PC-3 (cell line): ENCODE measurements at regions not wholly inside any gene's neighbourhood (a gene's known extent, or its start where the extent isn't known, plus 50 kb on each side); places are given as distances from the start of the nearest gene placed in this dataset.
A peak's percentile ranks its signal among the peaks of the same experiment; 100 is the strongest.

Source experiments
- ATAC-seq: fragments of 200-7000 bp; cut with Tn5 transposase; 2 replicates; pipeline ENCODE4 v1.9.1; 2020; ENCODE audit warnings: mild to moderate bottlenecking, moderate library complexity
- BruUV-seq: library from RNA; stranded (reverse); fragments of 400-500 nt; replicated peaks from 2 replicates; lab custom pipeline; 2021; lab: Mats Ljungman, UMichigan
- CTCF ChIA-PET: fragments of 300-600 bp; sonication (Branson Sonifier 250); formaldehyde crosslinking; loops from one replicate; lab custom pipeline; 2022; ENCODE audit warnings: antibody characterized with exemption; lab: Charles Lee
- POLR2A ChIA-PET: fragments of 300-600 bp; sonication (Branson Sonifier 250); formaldehyde crosslinking; loops from one replicate; lab custom pipeline; 2022; ENCODE audit warnings: antibody characterized with exemption; ENCODE audit not compliant: unreplicated experiment; lab: Charles Lee
- DNase-seq: peaks from one replicate; pipeline ENCODE4 v3.0.0-alpha.2; 2015
- H2AFZ ChIP-seq: fragments of 300-600 bp; sonication (generic); 2 replicates; pipeline ENCODE4 v1.6.0; 2016; ENCODE audit warnings: antibody characterized with exemption, low read length
- H3F3A ChIP-seq: fragments of 300-600 bp; sonication (generic); one replicate; pipeline ENCODE4 v1.6.0; 2017; ENCODE audit warnings: antibody characterized with exemption, low read length, control low read depth, mild to moderate bottlenecking; ENCODE audit not compliant: unreplicated experiment
- H3K27ac ChIP-seq: fragments of 300-600 bp; sonication (generic); 2 replicates; pipeline ENCODE4 v1.5.1; 2016; ENCODE audit warnings: mild to moderate bottlenecking, low read length
- H3K27me3 ChIP-seq: fragments of 300-600 bp; sonication (generic); 2 replicates; pipeline ENCODE4 v1.6.1; 2016; ENCODE audit warnings: low read length, mixed read lengths
- H3K36me3 ChIP-seq: fragments of 300-600 bp; sonication (generic); 2 replicates; pipeline ENCODE4 v1.6.1; 2016; ENCODE audit warnings: low read depth, mixed run types, low read length, mixed read lengths
- H3K4me1 ChIP-seq: fragments of 300-600 bp; sonication (generic); 2 replicates; pipeline ENCODE4 v1.5.1; 2016; ENCODE audit warnings: low read length; ENCODE audit not compliant: insufficient read depth
- H3K4me2 ChIP-seq: fragments of 300-600 bp; sonication (generic); 2 replicates; pipeline ENCODE4 v1.6.0; 2016; ENCODE audit warnings: low read length
- H3K4me3 ChIP-seq: fragments of 300-600 bp; sonication (generic); 2 replicates; pipeline ENCODE4 v1.5.1; 2016; ENCODE audit warnings: mild to moderate bottlenecking, low read length, mixed read lengths
- H3K79me2 ChIP-seq: fragments of 300-600 bp; sonication (generic); 2 replicates; pipeline ENCODE4 v1.6.1; 2017; ENCODE audit warnings: low read length, mixed read lengths
- H3K9ac ChIP-seq: fragments of 300-600 bp; sonication (generic); 2 replicates; pipeline ENCODE4 v1.6.0; 2016; ENCODE audit warnings: mild to moderate bottlenecking, low read length
- H3K9me2 ChIP-seq: fragments of 300-600 bp; sonication (generic); replicated peaks from 2 replicates; pipeline ENCODE4 v1.6.1; 2016; ENCODE audit warnings: mixed run types, low read length, mixed read lengths
- H3K9me3 ChIP-seq: fragments of 300-600 bp; sonication (generic); 2 replicates; pipeline ENCODE4 v1.6.1; 2016; ENCODE audit warnings: low read length, mixed read lengths
- H4K20me1 ChIP-seq: fragments of 300-600 bp; sonication (generic); 2 replicates; pipeline ENCODE4 v1.6.1; 2016; ENCODE audit warnings: low read length, mixed read lengths
- CTCF ChIP-seq: fragments of 300-600 bp; sonication (generic); conservative IDR thresholded peaks from 2 replicates; pipeline ENCODE4 v1.5.1; 2017; ENCODE audit warnings: antibody characterized with exemption, low read depth, mild to moderate bottlenecking, low read length
- EZH2 ChIP-seq: fragments of 300-600 bp; sonication (generic); IDR thresholded peaks from one replicate; pipeline ENCODE4 v1.6.1; 2017; ENCODE audit warnings: antibody characterized with exemption, mild to moderate bottlenecking, low read length; ENCODE audit not compliant: unreplicated experiment
- EZH2phosphoT487 ChIP-seq: fragments of 300-600 bp; sonication (generic); IDR thresholded peaks from 2 replicates; pipeline ENCODE4 v1.6.1; 2018; ENCODE audit warnings: mild to moderate bottlenecking, antibody characterized with exemption, low read length, borderline replicate concordance
- intact Hi-C: fragments of 100-400 bp; cut with micrococcal nuclease; formaldehyde crosslinking; loops from 2 replicates; pipeline ENCODE4 v1.9.0; 2023

GRCh38 chr21:24411429-24411828 is 1195.9 kb downstream of the MRPL39 start:
- no peak overlapping the region for H3K9ac ChIP-seq
- no peaks in the 10 kb centered on the region for H3K36me3 ChIP-seq
- H3K27ac ChIP-seq = no peak overlapping the region
- no peaks in the 10 kb centered on the region for H3K4me1 ChIP-seq
- BruUV-seq = no TSS peak
- TF ChIP-seq EZH2 (no peak), CTCF (no peak), EZH2phosphoT487 (no peak)
- DNase-seq = no peak
- intact Hi-C loops = no loop called here
- ChIA-PET CTCF (no interaction called here), POLR2A (no interaction called here)
- H3F3A ChIP-seq = no peaks in the 10 kb centered on the region
- no peaks in the 10 kb centered on the region for H3K27me3 ChIP-seq
- H2AFZ ChIP-seq = no peak overlapping the region
- ATAC-seq = no peak
- H3K9me2 ChIP-seq = no peaks in the 10 kb centered on the region
- no peaks in the 10 kb centered on the region for H3K79me2 ChIP-seq
- H3K4me2 ChIP-seq = no peak overlapping the region
- H3K4me3 ChIP-seq = no peak overlapping the region
- H3K9me3 ChIP-seq = no peaks in the 10 kb centered on the region
- H4K20me1 ChIP-seq = no peaks in the 10 kb centered on the region

- no peaks in the 10 kb centered on the region for H3K36me3 ChIP-seq
- ChIA-PET POLR2A (no interaction called here), CTCF (interaction anchor here (0.6 kb wide), 1 partner anchor 250 kb away, joined by 4 read pairs; no protein-coding TSS in a partner anchor)
- H2AFZ ChIP-seq = no peak overlapping the region
- H3K27ac ChIP-seq = no peak overlapping the region
- no peak overlapping the region for H3K9ac ChIP-seq
- H3K9me3 ChIP-seq = no peaks in the 10 kb centered on the region
- no peaks in the 10 kb centered on the region for H3K4me1 ChIP-seq
- no peak overlapping the region for H3K4me3 ChIP-seq
- TF ChIP-seq CTCF (no peak), EZH2 (no peak), EZH2phosphoT487 (no peak)
- ATAC-seq (no peak), DNase-seq (no peak)
- intact Hi-C loops = no loop called here
- BruUV-seq = no TSS peak
- no peaks in the 10 kb centered on the region for H3F3A ChIP-seq
- no peak overlapping the region for H3K4me2 ChIP-seq
- no peaks in the 10 kb centered on the region for H3K79me2 ChIP-seq
- no peaks in the 10 kb centered on the region for H3K9me2 ChIP-seq
- no peaks in the 10 kb centered on the region for H4K20me1 ChIP-seq
- no peaks in the 10 kb centered on the region for H3K27me3 ChIP-seq
Observed at GRCh38 chr21:24403221-24403620, 1204.1 kb downstream of the MRPL39 start.

GRCh38 chr21:24395320-24395923 is 1211.9 kb downstream of the MRPL39 start:
- ChIA-PET POLR2A (no interaction called here), CTCF (no interaction called here)
- Histone ChIP-seq H3K36me3 (no peaks in the 10 kb centered on the region), H3F3A (no peaks in the 10 kb centered on the region), H2AFZ (peak overlapping the region; percentile 67), H4K20me1 (no peaks in the 10 kb centered on the region), H3K27ac (no peak overlapping the region), H3K4me3 (no peak overlapping the region), H3K9me3 (no peaks in the 10 kb centered on the region), H3K9me2 (no peaks in the 10 kb centered on the region), H3K4me1 (no peaks in the 10 kb centered on the region), H3K27me3 (no peaks in the 10 kb centered on the region), H3K9ac (no peak overlapping the region), H3K4me2 (peak overlapping the region; percentile 24; the same call in 1 of the 2 replicates), H3K79me2 (no peaks in the 10 kb centered on the region)
- TF ChIP-seq CTCF (no peak), EZH2 (no peak), EZH2phosphoT487 (no peak)
- no TSS peak for BruUV-seq
- DNase-seq = no peak
- intact Hi-C loops = no loop called here
- 0 out of 2 replicates have a peak, but pooled peaks have one; percentile 40 for ATAC-seq
